Tibial nerve (tissue), 3 donors: ENCODE measurements at regions not wholly inside any gene's neighbourhood (a gene's known extent, or its start where the extent isn't known, plus 50 kb on each side); places are given as distances from the start of the nearest gene placed in this dataset.

ENCODE experiments used
- EP300 ChIP-seq, 2 donors: sonication (generic); formaldehyde crosslinking; IDR thresholded peaks; one replicate each; pipeline ENCODE4 v1.6.1; 2017; ENCODE audit warnings: antibody characterized with exemption in 2 of 2, mild to moderate bottlenecking in 1 of 2
- POLR2A ChIP-seq, 2 donors: fragments of 450-650 bp; IDR thresholded peaks; one replicate each; pipeline ENCODE4 v1.6.1; 2017; ENCODE audit warnings: antibody characterized with exemption in 2 of 2, mild to moderate bottlenecking in 2 of 2, moderate library complexity in 2 of 2

GRCh38 chr15:29568840-29569532 lies 253.3 kb downstream of the TJP1 start:
- no peak for TF ChIP-seq POLR2A (IDR thresholded peaks at IDR 0.05)
- TF ChIP-seq EP300 (IDR thresholded peaks at IDR 0.05) = no peak
